ENCODE measurements at regions not wholly inside any gene's neighbourhood (a gene's known extent, or its start where the extent isn't known, plus 50 kb on each side); places are given as distances from the start of the nearest gene placed in this dataset.
"Not testable (repeated sequence)": the region's sequence is repeated elsewhere in the genome, so short reads cannot be mapped to it uniquely, and the experiment has no call there.

- DNase-seq: no peak
Observed at GRCh38 chr17:27944546-27945332, 51.6 kb upstream of the LYRM9 start.

GRCh38 chr17:27945333-27945616 is 52.1 kb upstream of the LYRM9 start:
- DNase-seq: no peak

GRCh38 chr17:27945953-27946352 is 52.8 kb upstream of the LYRM9 start:
- no peak for DNase-seq

GRCh38 chr17:27946513-27946912 is 53.3 kb upstream of the LYRM9 start:
- DNase-seq: no peak

GRCh38 chr17:27947005-27947406 is 53.8 kb upstream of the LYRM9 start:
- no peak for DNase-seq

- no peak for DNase-seq
Observed at GRCh38 chr17:27949304-27949703, 56.1 kb upstream of the LYRM9 start.

GRCh38 chr17:27950225-27950624 is 57.1 kb upstream of the LYRM9 start:
- not testable (repeated sequence) for DNase-seq

- no peak for DNase-seq
Observed at GRCh38 chr17:27950995-27951394, 57.8 kb upstream of the LYRM9 start.

- no peak for DNase-seq
Observed at GRCh38 chr17:27951872-27952271, 58.7 kb upstream of the LYRM9 start.

GRCh38 chr17:27952366-27952765 is 59.2 kb upstream of the LYRM9 start:
- no peak for DNase-seq

- no peak for DNase-seq
Observed at GRCh38 chr17:27954548-27955495, 61.7 kb upstream of the LYRM9 start.

- no peak for DNase-seq
Observed at GRCh38 chr17:27956601-27957445, 63.7 kb upstream of the LYRM9 start.

- DNase-seq: not testable (repeated sequence)
Observed at GRCh38 chr17:27957446-27957793, 64.3 kb upstream of the LYRM9 start.

GRCh38 chr17:27958708-27959381 is 65.7 kb upstream of the LYRM9 start:
- no peak for DNase-seq

GRCh38 chr17:27959382-27959709 is 66.2 kb upstream of the LYRM9 start:
- no peak for DNase-seq

GRCh38 chr17:27960183-27960849 is 67.2 kb upstream of the LYRM9 start:
- no peak for DNase-seq

- DNase-seq: not testable (repeated sequence)
Observed at GRCh38 chr17:27962581-27962980, 69.4 kb upstream of the LYRM9 start.

GRCh38 chr17:27965224-27965623 is 72.1 kb upstream of the LYRM9 start:
- DNase-seq: no peak

GRCh38 chr17:27968206-27968732 is 74.2 kb upstream of the NLK start:
- DNase-seq: peak; percentile 26

- DNase-seq: no peak
Observed at GRCh38 chr17:27970587-27970986, 71.9 kb upstream of the NLK start.

- no peak for DNase-seq
Observed at GRCh38 chr17:27973258-27974044, 69.0 kb upstream of the NLK start.
